Keratinocyte (primary cell): ENCODE measurements at regions not wholly inside any gene's neighbourhood (a gene's known extent, or its start where the extent isn't known, plus 50 kb on each side); places are given as distances from the start of the nearest gene placed in this dataset.

Experiments used
- DNase-seq: peaks from one replicate; pipeline ENCODE4 v3.0.0-alpha.2; 2011; ENCODE audit warnings: low read depth, missing footprints, low spot score
- FAIRE-seq: peaks from 2 replicates; lab custom pipeline; 2011; peaks lifted over from hg19 to GRCh38; lab: Jason Lieb, UNC
- H2AFZ ChIP-seq: 2 replicates; pipeline ENCODE4 v1.6.0; 2012; ENCODE audit warnings: low read length, control low read depth, inconsistent platforms; ENCODE audit not compliant: control insufficient read depth
- H3K27ac ChIP-seq: 2 replicates; pipeline ENCODE4 v1.5.1; 2011; ENCODE audit warnings: low read length; ENCODE audit not compliant: control insufficient read depth, insufficient read depth
- H3K27me3 ChIP-seq: 3 replicates; pipeline ENCODE4 v1.6.0; 2011; ENCODE audit warnings: low read length; ENCODE audit not compliant: control insufficient read depth, insufficient read depth; ENCODE audit errors: extremely low read depth
- H3K36me3 ChIP-seq, 2 experiments: 2 replicates in 1 of 2; 3 replicates in 1 of 2; pipeline ENCODE4 v1.5.1; 2011; ENCODE audit warnings: low read length in 2 of 2, mild to moderate bottlenecking in 1 of 2; ENCODE audit not compliant: control insufficient read depth in 2 of 2, insufficient read depth in 2 of 2; ENCODE audit errors: extremely low read depth in 1 of 2
- H3K4me1 ChIP-seq: 3 replicates; pipeline ENCODE4 v1.5.1; 2011; ENCODE audit warnings: low read length; ENCODE audit not compliant: control insufficient read depth, insufficient read depth; ENCODE audit errors: extremely low read depth
- H3K4me2 ChIP-seq: 3 replicates; pipeline ENCODE4 v1.6.0; 2011; ENCODE audit warnings: low read depth, low read length; ENCODE audit not compliant: control insufficient read depth, insufficient read depth; ENCODE audit errors: extremely low read depth
- H3K4me3 ChIP-seq, 3 experiments: fragments of 200-600 bp in 1 of 3; sonication (generic) in 1 of 3; 2 replicates in 2 of 3; 3 replicates in 1 of 3; pipeline ENCODE4 v1.5.1; 2011 to 2016; ENCODE audit warnings: low read length in 3 of 3, mild to moderate bottlenecking in 3 of 3, control low read depth in 2 of 3, inconsistent platforms in 1 of 3, low read depth in 1 of 3, mixed read lengths in 1 of 3, mixed run types in 1 of 3, moderate library complexity in 1 of 3; ENCODE audit not compliant: control insufficient read depth in 2 of 3, insufficient read depth in 2 of 3; ENCODE audit errors: extremely low read depth in 1 of 3
- H3K79me2 ChIP-seq: 2 replicates; pipeline ENCODE4 v1.6.0; 2012; ENCODE audit warnings: low read length; ENCODE audit not compliant: control insufficient read depth, insufficient read depth
- H3K9ac ChIP-seq: 3 replicates; pipeline ENCODE4 v1.6.0; 2011; ENCODE audit warnings: low read length; ENCODE audit not compliant: control insufficient read depth, insufficient read depth; ENCODE audit errors: extremely low read depth
- H3K9me1 ChIP-seq: 3 replicates; pipeline ENCODE4 v1.6.0; 2011; ENCODE audit warnings: low read length; ENCODE audit not compliant: control insufficient read depth, insufficient read depth; ENCODE audit errors: extremely low read depth
- H3K9me3 ChIP-seq: 2 replicates; pipeline ENCODE4 v1.5.1; 2012; ENCODE audit warnings: low read depth, low read length; ENCODE audit not compliant: control insufficient read depth
- H4K20me1 ChIP-seq: 3 replicates; pipeline ENCODE4 v1.6.0; 2011; ENCODE audit warnings: low read length; ENCODE audit not compliant: control insufficient read depth, insufficient read depth; ENCODE audit errors: extremely low read depth
- EZH2 ChIP-seq: IDR thresholded peaks from one replicate; pipeline ENCODE4 v1.6.1; 2012; ENCODE audit warnings: inconsistent platforms, mild to moderate bottlenecking, low read length, moderate library complexity
- dilution Hi-C: fragments of 300-500 bp; cut with MboI; formaldehyde crosslinking; loops from one replicate; pipeline ENCODE4 v1.7.0; 2020; ENCODE audit warnings: low sequenced_read_pairs; ENCODE audit not compliant: extremely low pct_ligation_motif_present
- TF ChIP-seq, protein P1 (sequence below), 3 experiments: IDR thresholded peaks in 1 of 3; conservative IDR thresholded peaks in 1 of 3; optimal IDR thresholded peaks in 1 of 3; 2 replicates in 2 of 3; 3 replicates in 1 of 3; pipeline versions ENCODE3 to v1.5.1; 2011; ENCODE audit warnings: low read length in 3 of 3, mild to moderate bottlenecking in 3 of 3, moderate library complexity in 2 of 3, control low read depth in 1 of 3, inconsistent platforms in 1 of 3; ENCODE audit not compliant: insufficient read depth in 2 of 3; ENCODE audit errors: extremely low read depth in 1 of 3

DNA sequence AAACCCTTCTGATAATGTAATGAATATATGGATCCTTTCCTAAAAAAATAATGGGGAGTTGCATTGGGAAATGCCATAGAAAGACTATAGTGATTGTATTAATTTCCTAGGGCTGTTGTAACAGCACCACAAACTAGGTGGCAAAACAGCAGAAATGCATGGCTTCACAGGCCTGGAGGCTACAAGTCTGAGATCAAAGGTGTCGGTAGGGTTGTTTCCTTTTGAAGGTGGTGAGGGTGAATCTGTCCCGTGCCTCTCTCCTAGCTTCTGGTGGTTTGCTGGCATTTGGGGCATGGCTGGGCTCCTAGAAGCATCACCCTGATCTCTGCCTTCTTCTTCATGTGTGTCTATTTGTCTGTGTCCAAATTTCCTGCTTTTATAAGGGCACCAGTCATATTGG is 149.7 kb downstream of the INHBB start:
- FAIRE-seq, result no peak
- no peak for DNase-seq
- no peak overlapping the region for H2AFZ ChIP-seq
- no peaks in the 10 kb centered on the region for H3K36me3 ChIP-seq
- H3K79me2 ChIP-seq, result no peaks in the 10 kb centered on the region
- no peak overlapping the region for H3K4me2 ChIP-seq
- TF ChIP-seq, protein P1, sequence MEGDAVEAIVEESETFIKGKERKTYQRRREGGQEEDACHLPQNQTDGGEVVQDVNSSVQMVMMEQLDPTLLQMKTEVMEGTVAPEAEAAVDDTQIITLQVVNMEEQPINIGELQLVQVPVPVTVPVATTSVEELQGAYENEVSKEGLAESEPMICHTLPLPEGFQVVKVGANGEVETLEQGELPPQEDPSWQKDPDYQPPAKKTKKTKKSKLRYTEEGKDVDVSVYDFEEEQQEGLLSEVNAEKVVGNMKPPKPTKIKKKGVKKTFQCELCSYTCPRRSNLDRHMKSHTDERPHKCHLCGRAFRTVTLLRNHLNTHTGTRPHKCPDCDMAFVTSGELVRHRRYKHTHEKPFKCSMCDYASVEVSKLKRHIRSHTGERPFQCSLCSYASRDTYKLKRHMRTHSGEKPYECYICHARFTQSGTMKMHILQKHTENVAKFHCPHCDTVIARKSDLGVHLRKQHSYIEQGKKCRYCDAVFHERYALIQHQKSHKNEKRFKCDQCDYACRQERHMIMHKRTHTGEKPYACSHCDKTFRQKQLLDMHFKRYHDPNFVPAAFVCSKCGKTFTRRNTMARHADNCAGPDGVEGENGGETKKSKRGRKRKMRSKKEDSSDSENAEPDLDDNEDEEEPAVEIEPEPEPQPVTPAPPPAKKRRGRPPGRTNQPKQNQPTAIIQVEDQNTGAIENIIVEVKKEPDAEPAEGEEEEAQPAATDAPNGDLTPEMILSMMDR (optimal IDR thresholded peaks at IDR 0.05 in 1 of 3, IDR thresholded peaks at IDR 0.05 in 1 of 3, conservative IDR thresholded peaks at IDR 0.05 in 1 of 3; ENCODE audit: extremely low read depth in 1 of 3, insufficient read depth in 2 of 3, low read length in 3 of 3), result no peak
- TF ChIP-seq EZH2, result no peak
- no peak overlapping the region for H3K4me3 ChIP-seq
- dilution Hi-C loops, result no loop called here
- H3K9me1 ChIP-seq, result no peaks in the 10 kb centered on the region
- H3K9ac ChIP-seq, result no peak overlapping the region
- H3K4me1 ChIP-seq, result no peaks in the 10 kb centered on the region
- H3K27ac ChIP-seq, result no peak overlapping the region
- H3K27me3 ChIP-seq, result no peaks in the 10 kb centered on the region
- H4K20me1 ChIP-seq, result no peaks in the 10 kb centered on the region
- H3K9me3 ChIP-seq, result no peaks in the 10 kb centered on the region

DNA sequence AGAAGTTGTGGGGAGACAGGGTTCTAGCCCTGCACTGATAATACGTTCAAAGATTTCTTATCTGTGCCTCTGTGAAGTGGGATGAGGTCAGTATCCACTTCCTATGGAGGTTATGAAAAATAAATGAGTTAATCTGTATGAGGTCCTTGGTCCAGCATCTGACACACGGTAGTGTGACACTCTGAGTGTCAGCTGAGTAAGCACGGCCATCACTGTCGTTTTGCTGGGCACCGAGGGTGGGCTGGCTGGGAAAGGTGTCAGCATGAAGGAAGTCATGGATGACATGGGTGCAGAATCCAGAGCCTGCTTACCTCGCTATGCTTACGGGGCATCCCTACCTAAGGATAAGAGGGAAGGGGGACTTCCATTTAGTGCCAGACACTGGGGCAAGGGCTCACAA is 150.3 kb downstream of the INHBB start:
- Histone ChIP-seq H3K9ac (no peak overlapping the region), H3K4me3 (no peak overlapping the region), H3K9me1 (no peaks in the 10 kb centered on the region), H2AFZ (no peak overlapping the region), H3K27me3 (no peaks in the 10 kb centered on the region), H3K27ac (no peak overlapping the region), H3K79me2 (no peaks in the 10 kb centered on the region), H3K36me3 (no peaks in the 10 kb centered on the region), H3K4me2 (no peak overlapping the region), H4K20me1 (no peaks in the 10 kb centered on the region), H3K9me3 (no peaks in the 10 kb centered on the region), H3K4me1 (no peaks in the 10 kb centered on the region)
- dilution Hi-C loops, result no loop called here
- no peak for DNase-seq
- FAIRE-seq, result no peak
- TF ChIP-seq, protein P1 (optimal IDR thresholded peaks at IDR 0.05 in 1 of 3, IDR thresholded peaks at IDR 0.05 in 1 of 3, conservative IDR thresholded peaks at IDR 0.05 in 1 of 3; ENCODE audit: extremely low read depth in 1 of 3, insufficient read depth in 2 of 3, low read length in 3 of 3), result no peak
- no peak for TF ChIP-seq EZH2
